ENCODE measurements at regions not wholly inside any gene's neighbourhood (a gene's known extent, or its start where the extent isn't known, plus 50 kb on each side); places are given as distances from the start of the nearest gene placed in this dataset.

GRCh38 chr6:79377888-79378348, 143.4 kb upstream of the HMGN3 start:
- TF ChIP-seq POLR2A (IDR thresholded peaks at IDR 0.05; ENCODE audit: low read depth, low read length) (no peak), POLR2AphosphoS5 (IDR thresholded peaks at IDR 0.05; ENCODE audit: low read depth, low read length) (no peak), TAF1 (IDR thresholded peaks at IDR 0.05; ENCODE audit: low read depth, low read length) (no peak), SPI1 (IDR thresholded peaks at IDR 0.05; ENCODE audit: low read depth, low read length) (no peak)
